LNCAP (cell line): ENCODE measurements at regions not wholly inside any gene's neighbourhood (a gene's known extent, or its start where the extent isn't known, plus 50 kb on each side); places are given as distances from the start of the nearest gene placed in this dataset.

Experiments used
- CTCF ChIP-seq: fragments of 450-650 bp; IDR thresholded peaks from 2 replicates; pipeline ENCODE4 v1.5.1; 2017; ENCODE audit warnings: mild to moderate bottlenecking

GRCh38 chrX:39320165-39320564 lies 518.9 kb downstream of the MID1IP1 start:
- TF ChIP-seq CTCF, result no peak

- TF ChIP-seq CTCF, result no peak
These were observed 521.2 kb downstream of the MID1IP1 start for GRCh38 chrX:39322496-39322895.

DNA sequence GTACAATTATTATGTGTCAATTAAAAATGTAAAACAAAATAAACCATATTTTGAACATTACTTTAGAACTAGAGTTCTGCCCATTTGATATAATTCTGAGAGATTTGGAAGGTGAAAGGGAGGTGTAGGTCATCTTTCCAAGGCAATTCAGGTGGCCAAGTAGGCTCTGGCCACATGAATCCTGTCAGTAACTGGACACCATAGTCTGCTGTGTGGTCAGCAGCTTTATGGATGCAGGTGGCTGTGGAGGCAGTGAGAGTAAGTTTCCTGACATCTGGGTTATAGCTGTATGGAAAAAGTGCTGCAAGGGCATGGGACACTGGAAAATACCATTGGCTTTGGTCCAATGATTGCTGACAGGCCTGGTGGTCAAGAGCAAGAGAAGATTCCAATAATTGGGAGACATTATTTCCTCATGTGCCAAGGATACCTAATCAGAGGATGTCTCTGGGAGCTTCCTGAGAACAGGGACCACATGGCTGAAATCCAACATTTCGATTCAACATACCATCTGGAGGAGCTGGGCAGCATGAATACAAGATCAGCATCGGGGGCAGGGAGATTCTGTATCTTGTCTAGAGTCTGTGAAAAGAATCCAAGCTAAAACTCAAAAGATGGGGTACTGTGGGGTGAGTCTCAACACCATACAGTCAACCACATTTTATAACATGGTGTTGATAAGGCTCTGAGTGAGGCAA lies 523.1 kb downstream of the MID1IP1 start:
- no peak for TF ChIP-seq CTCF

DNA sequence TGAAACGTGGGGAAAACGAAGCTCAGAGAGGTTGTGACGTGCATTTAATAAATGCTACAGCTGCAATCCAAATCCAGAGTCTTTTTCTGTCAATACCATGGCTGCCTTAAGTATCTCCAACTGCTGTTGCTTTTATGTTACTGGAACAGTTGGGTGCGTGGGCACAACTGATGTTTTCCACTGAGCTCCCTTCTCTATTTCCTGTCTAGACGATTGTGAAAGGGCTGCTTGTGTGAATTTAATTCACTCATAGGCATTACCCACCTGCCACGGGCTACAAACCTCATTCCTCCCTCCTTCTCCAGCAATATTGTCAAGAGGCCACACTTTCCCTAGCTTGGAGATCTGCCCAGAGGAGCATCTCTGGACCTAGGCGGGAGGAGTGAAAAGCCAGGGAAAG lies 526.0 kb downstream of the MID1IP1 start:
- no peak for TF ChIP-seq CTCF

DNA sequence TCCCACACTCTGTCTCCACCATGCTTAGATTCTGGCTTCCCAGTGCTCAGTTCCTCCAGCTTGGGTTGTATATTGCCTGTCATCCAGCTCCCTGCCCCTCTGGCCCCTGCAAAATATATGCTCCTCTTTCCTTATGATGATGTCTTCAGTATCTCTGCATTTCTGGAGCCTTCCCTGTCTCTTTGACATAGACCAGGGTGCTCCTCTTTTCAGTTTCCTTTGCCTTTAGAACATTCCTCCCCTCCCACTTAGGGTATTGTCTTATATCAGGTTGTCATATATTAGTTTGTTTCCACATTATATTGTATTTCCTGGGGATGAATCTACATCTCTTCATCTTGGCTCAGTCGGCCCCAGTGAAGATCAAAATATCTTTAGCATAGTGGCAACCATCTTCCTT lies 526.4 kb downstream of the MID1IP1 start:
- no peak for TF ChIP-seq CTCF

DNA sequence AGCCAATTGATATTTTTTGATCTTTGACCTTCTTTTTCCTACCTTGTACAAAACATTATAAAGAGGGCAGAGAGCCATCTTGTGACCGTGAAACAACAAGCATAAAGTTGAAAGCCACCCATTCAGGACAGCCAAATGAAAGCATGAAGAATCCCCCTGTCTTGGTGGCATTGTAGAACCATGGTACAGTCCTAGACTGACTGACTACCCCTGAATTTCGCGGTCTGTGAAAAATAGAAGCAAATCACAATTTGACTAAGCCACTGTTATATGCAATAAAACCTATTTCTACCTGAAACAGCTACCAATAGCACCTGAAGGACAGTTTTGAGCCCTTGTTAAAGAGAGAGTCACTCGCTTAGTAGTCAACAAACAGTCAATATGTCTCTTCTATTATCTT lies 527.4 kb downstream of the MID1IP1 start:
- TF ChIP-seq CTCF, result no peak

DNA sequence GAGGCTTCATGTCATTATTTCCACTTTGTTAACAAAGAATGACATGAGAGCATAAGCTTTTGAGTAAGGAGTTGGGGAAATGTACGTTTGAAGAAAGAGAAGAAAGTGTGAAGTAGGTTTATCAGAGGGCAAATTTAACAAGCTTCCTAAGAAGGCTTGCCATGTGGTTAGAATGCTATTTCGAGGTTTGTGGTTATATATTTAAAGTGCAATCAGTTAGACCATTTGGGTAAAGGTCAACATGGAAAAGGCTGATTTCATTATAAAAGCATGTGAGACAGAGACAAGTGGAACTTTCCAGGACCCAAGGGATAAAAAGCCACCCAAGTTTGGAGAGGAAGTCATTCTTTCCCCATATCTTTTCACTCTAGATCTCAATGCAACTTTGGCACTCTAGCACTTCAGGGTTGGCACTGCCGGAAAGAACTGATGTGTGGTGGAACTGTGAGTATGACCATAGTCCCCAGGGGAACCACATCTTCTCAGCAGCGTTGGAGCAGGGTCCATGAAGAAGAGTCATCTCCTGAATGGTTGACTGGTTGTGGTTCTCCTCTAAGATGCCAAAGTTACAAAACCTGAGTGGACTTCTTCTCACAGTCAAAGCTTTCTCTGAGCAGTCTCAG lies 529.9 kb downstream of the MID1IP1 start:
- no peak for TF ChIP-seq CTCF
